Testis (tissue), 2 donors: ENCODE measurements at regions not wholly inside any gene's neighbourhood (a gene's known extent, or its start where the extent isn't known, plus 50 kb on each side); places are given as distances from the start of the nearest gene placed in this dataset.

Source experiments
- DNase-seq: peaks from one replicate; pipeline ENCODE4 v3.0.0-alpha.2; 2019
- H3K27ac ChIP-seq, 2 donors: fragments of 200-600 bp; sonication (generic); one replicate each; pipeline ENCODE4 v1.5.1; 2019
- H3K27me3 ChIP-seq: fragments of 200-600 bp; sonication (generic); one replicate; pipeline ENCODE4 v1.5.1; 2019
- H3K36me3 ChIP-seq: fragments of 200-600 bp; sonication (generic); one replicate; pipeline ENCODE4 v1.5.1; 2017; ENCODE audit warnings: low read depth; ENCODE audit errors: missing control alignments
- H3K4me1 ChIP-seq: fragments of 200-600 bp; sonication (generic); one replicate; pipeline ENCODE4 v1.5.1; 2019
- H3K4me3 ChIP-seq, 2 donors: fragments of 200-600 bp; sonication (generic); one replicate each; pipeline ENCODE4 v1.5.1; 2017 to 2019
- H3K9me3 ChIP-seq: fragments of 200-600 bp; sonication (generic); one replicate; pipeline ENCODE4 v1.5.1; 2017
- CTCF ChIP-seq, 3 experiments: fragments of 450-650 bp in 2 of 3; fragments of 200-600 bp in 1 of 3; sonication (generic) in 1 of 3; IDR thresholded peaks; one replicate each; pipeline ENCODE4 v1.5.1; 2016 to 2019; ENCODE audit warnings: antibody characterized with exemption in 3 of 3, mild to moderate bottlenecking in 2 of 3, moderate library complexity in 1 of 3
- POLR2A ChIP-seq: fragments of 450-650 bp; IDR thresholded peaks from one replicate; pipeline ENCODE4 v1.6.1; 2017; ENCODE audit warnings: antibody characterized with exemption, mild to moderate bottlenecking, moderate library complexity
- WGBS, 2 donors: methylation state at CpG; one replicate each; pipeline ENCODE4 v1.1.5; 2018; 5-methylcytosine and 5-hydroxymethylcytosine counted together
- intact Hi-C: fragments of 100-400 bp; cut with DNase I; formaldehyde crosslinking; loops from one replicate; pipeline ENCODE4 v1.15.1; 2023; ENCODE audit warnings: low total_unique reads

GRCh38 chr9:20188616-20189369 is 400.0 kb upstream of the SLC24A2 start:
- no peak for DNase-seq
- TF ChIP-seq POLR2A = no peak
- TF ChIP-seq CTCF (IDR thresholded peaks at IDR 0.05) = no peak
- Histone ChIP-seq H3K36me3 (no peaks in the 10 kb centered on the region), H3K9me3 (no peaks in the 10 kb centered on the region), H3K4me3 (no peak overlapping the region), H3K4me1 (no peaks in the 10 kb centered on the region), H3K27ac (no peak overlapping the region), H3K27me3 (no peaks in the 10 kb centered on the region)
- intact Hi-C loops = no loop called here
- 44 to 50% methylated on average over 6 of the region's 6 CpGs for WGBS, 2 donors

- no peak overlapping the region for H3K27ac ChIP-seq
- H3K27me3 ChIP-seq = no peaks in the 10 kb centered on the region
- TF ChIP-seq POLR2A (no peak), CTCF (IDR thresholded peaks at IDR 0.05) (no peak)
- H3K4me1 ChIP-seq = no peaks in the 10 kb centered on the region
- H3K9me3 ChIP-seq = no peaks in the 10 kb centered on the region
- 65 to 71% methylated on average over 2 of the region's 2 CpGs for WGBS, 2 donors
- no peak for DNase-seq
- H3K36me3 ChIP-seq = no peaks in the 10 kb centered on the region
- no peak overlapping the region for H3K4me3 ChIP-seq
- intact Hi-C loops = no loop called here
Observed at GRCh38 chr9:20187318-20187717, 398.5 kb upstream of the SLC24A2 start.

- H3K27me3 ChIP-seq = no peaks in the 10 kb centered on the region
- no peaks in the 10 kb centered on the region for H3K36me3 ChIP-seq
- intact Hi-C loops = no loop called here
- TF ChIP-seq CTCF (IDR thresholded peaks at IDR 0.05) (no peak), POLR2A (no peak)
- DNase-seq = no peak
- no peaks in the 10 kb centered on the region for H3K4me1 ChIP-seq
- no peak overlapping the region for H3K27ac ChIP-seq
- no peaks in the 10 kb centered on the region for H3K9me3 ChIP-seq
- H3K4me3 ChIP-seq = no peak overlapping the region
Observed at GRCh38 chr9:20186823-20187222, 398.0 kb upstream of the SLC24A2 start.

- no peak for DNase-seq
- 78 to 84% methylated on average over 3 of the region's 3 CpGs for WGBS, 2 donors
- Histone ChIP-seq H3K4me1 (no peaks in the 10 kb centered on the region), H3K36me3 (no peaks in the 10 kb centered on the region), H3K4me3 (no peak overlapping the region), H3K27ac (no peak overlapping the region), H3K27me3 (no peaks in the 10 kb centered on the region), H3K9me3 (no peaks in the 10 kb centered on the region)
- intact Hi-C loops = no loop called here
- TF ChIP-seq POLR2A (no peak), CTCF (IDR thresholded peaks at IDR 0.05) (no peak)
Observed at GRCh38 chr9:20186231-20186630, 397.4 kb upstream of the SLC24A2 start.

- Histone ChIP-seq H3K4me1 (no peaks in the 10 kb centered on the region), H3K4me3 (no peak overlapping the region), H3K9me3 (no peaks in the 10 kb centered on the region), H3K36me3 (no peaks in the 10 kb centered on the region), H3K27me3 (no peaks in the 10 kb centered on the region), H3K27ac (no peak overlapping the region)
- intact Hi-C loops = no loop called here
- TF ChIP-seq POLR2A = no peak
- no peak for TF ChIP-seq CTCF (IDR thresholded peaks at IDR 0.05)
- no peak for DNase-seq
Observed at GRCh38 chr9:20184541-20184940, 395.7 kb upstream of the SLC24A2 start.
